IMR-90 (cell line): ENCODE measurements at regions not wholly inside any gene's neighbourhood (a gene's known extent, or its start where the extent isn't known, plus 50 kb on each side); places are given as distances from the start of the nearest gene placed in this dataset.

Experiments
- ATAC-seq: fragments of 200-7000 bp; cut with Tn5 transposase; 2 replicates; pipeline ENCODE4 v1.9.1; 2020; ENCODE audit warnings: low read depth, mild to moderate bottlenecking, moderate library complexity
- BruUV-seq: library from RNA; stranded (reverse); fragments of 400-500 nt; replicated peaks from 2 replicates; lab custom pipeline; 2021; lab: Mats Ljungman, UMichigan
- CTCF ChIA-PET: fragments of 300-600 bp; formaldehyde crosslinking; extraction: SDS; loops from one replicate; lab custom pipeline; 2021; ENCODE audit warnings: antibody characterized with exemption; lab: Yijun Ruan, JAX
- POLR2A ChIA-PET: fragments of 300-600 bp; sonication (Branson Sonifier 250); formaldehyde crosslinking; loops from one replicate; lab custom pipeline; 2022; ENCODE audit warnings: antibody characterized with exemption; ENCODE audit not compliant: unreplicated experiment; lab: Charles Lee
- DNase-seq: peaks from one replicate; pipeline ENCODE4 v3.0.0; 2013
- H2AFZ ChIP-seq: replicated peaks from 2 replicates; pipeline ENCODE3; 2013; ENCODE audit warnings: low read length, mild to moderate bottlenecking; ENCODE audit not compliant: poor library complexity
- H2AK5ac ChIP-seq: 2 replicates; pipeline ENCODE4 v1.6.1; 2013; ENCODE audit warnings: low read depth, low read length, inconsistent platforms
- H2AK9ac ChIP-seq: replicated peaks from 2 replicates; pipeline ENCODE3; 2013; ENCODE audit warnings: mild to moderate bottlenecking, low read depth, low read length, moderate library complexity; ENCODE audit not compliant: poor library complexity
- H2BK120ac ChIP-seq: 2 replicates; pipeline ENCODE4 v1.6.1; 2013; ENCODE audit warnings: low read depth, low read length, inconsistent platforms
- H2BK15ac ChIP-seq: 3 replicates; pipeline ENCODE4 v1.6.1; 2013; ENCODE audit warnings: low read depth, low read length, inconsistent platforms
- H2BK20ac ChIP-seq: 2 replicates; pipeline ENCODE4 v1.6.1; 2013; ENCODE audit warnings: low read depth, mild to moderate bottlenecking, inconsistent platforms, low read length, moderate library complexity
- H2BK5ac ChIP-seq: 2 replicates; pipeline ENCODE4 v1.6.1; 2013; ENCODE audit warnings: mild to moderate bottlenecking, low read depth, low read length, inconsistent platforms; ENCODE audit not compliant: poor library complexity, severe bottlenecking
- H3K14ac ChIP-seq: replicated peaks from 2 replicates; pipeline ENCODE4 v1.6.1; 2013; ENCODE audit warnings: low read depth, low read length, inconsistent platforms
- H3K18ac ChIP-seq: 2 replicates; pipeline ENCODE4 v1.6.1; 2013; ENCODE audit warnings: low read depth, low read length, control low read depth
- H3K23ac ChIP-seq: 2 replicates; pipeline ENCODE4 v1.6.1; 2013; ENCODE audit warnings: low read depth, low read length, inconsistent platforms
- H3K27ac ChIP-seq: 2 replicates; pipeline ENCODE4 v1.5.1; 2013; ENCODE audit warnings: mild to moderate bottlenecking, control low read depth, low read length; ENCODE audit not compliant: insufficient read depth
- H3K27me3 ChIP-seq: 2 replicates; pipeline ENCODE4 v1.6.1; 2013; ENCODE audit warnings: low read length; ENCODE audit not compliant: control insufficient read depth, insufficient read depth
- H3K36me3 ChIP-seq: 2 replicates; pipeline ENCODE4 v1.6.1; 2013; ENCODE audit warnings: low read length, mixed read lengths; ENCODE audit not compliant: control insufficient read depth, insufficient read depth
- H3K4ac ChIP-seq: 2 replicates; pipeline ENCODE4 v1.6.1; 2013; ENCODE audit warnings: low read depth, low read length, inconsistent platforms
- H3K4me1 ChIP-seq: 2 replicates; pipeline ENCODE4 v1.6.1; 2013; ENCODE audit warnings: low read length, mixed read lengths; ENCODE audit not compliant: control insufficient read depth, insufficient read depth
- H3K4me2 ChIP-seq: 2 replicates; pipeline ENCODE4 v1.6.1; 2013; ENCODE audit warnings: low read depth, mild to moderate bottlenecking, control low read depth, low read length, moderate library complexity
- H3K4me3 ChIP-seq: 2 replicates; pipeline ENCODE4 v1.5.1; 2013; ENCODE audit warnings: low read depth, mild to moderate bottlenecking, control low read depth, low read length, moderate library complexity; ENCODE audit not compliant: insufficient read depth
- H3K56ac ChIP-seq: 2 replicates; pipeline ENCODE4 v1.6.1; 2013; ENCODE audit warnings: low read length, inconsistent platforms; ENCODE audit not compliant: insufficient read depth; ENCODE audit errors: extremely low read depth
- H3K79me1 ChIP-seq, 2 experiments: 2 replicates each; pipeline ENCODE4 v1.6.1; 2013; ENCODE audit warnings: low read length in 2 of 2, inconsistent platforms in 1 of 2, low read depth in 1 of 2
- H3K9ac ChIP-seq: 2 replicates; pipeline ENCODE4 v1.6.1; 2013; ENCODE audit warnings: low read depth, low read length, control low read depth
- H3K9me1 ChIP-seq: 2 replicates; pipeline ENCODE4 v1.6.1; 2013; ENCODE audit warnings: low read length, inconsistent platforms; ENCODE audit not compliant: insufficient read depth
- H3K9me3 ChIP-seq: 2 replicates; pipeline ENCODE4 v1.6.1; 2013; ENCODE audit warnings: low read length; ENCODE audit not compliant: control insufficient read depth, insufficient read depth
- H4K20me1 ChIP-seq: 2 replicates; pipeline ENCODE4 v1.6.1; 2013; ENCODE audit warnings: low read length, inconsistent platforms; ENCODE audit not compliant: insufficient read depth
- H4K5ac ChIP-seq: 2 replicates; pipeline ENCODE4 v1.6.1; 2013; ENCODE audit warnings: mild to moderate bottlenecking, low read depth, low read length, control low read depth
- H4K8ac ChIP-seq, 2 experiments: 2 replicates each; pipeline ENCODE4 v1.6.1; 2013; ENCODE audit warnings: low read depth in 2 of 2, low read length in 2 of 2, control low read depth in 1 of 2, inconsistent platforms in 1 of 2
- H4K91ac ChIP-seq: 2 replicates; pipeline ENCODE4 v1.6.1; 2013; ENCODE audit warnings: low read depth, low read length, inconsistent platforms; ENCODE audit not compliant: insufficient read depth
- BHLHE40 ChIP-seq: fragments of 150-350 bp; IDR thresholded peaks from 2 replicates; pipeline ENCODE4 v1.6.1; 2016; ENCODE audit warnings: mild to moderate bottlenecking, low read depth, low read length
- CEBPB ChIP-seq: IDR thresholded peaks from 2 replicates; pipeline ENCODE4 v1.6.1; 2012; ENCODE audit warnings: low read depth, low read length, improper control_type of control experiment
- CHD1 ChIP-seq: IDR thresholded peaks from 2 replicates; pipeline ENCODE4 v1.6.1; 2012; ENCODE audit warnings: low read depth, low read length, improper control_type of control experiment
- CTCF ChIP-seq: conservative IDR thresholded peaks from 2 replicates; pipeline ENCODE4 v1.5.1; 2012; ENCODE audit warnings: mild to moderate bottlenecking, low read depth, low read length, improper control_type of control experiment
- ELK1 ChIP-seq: fragments of 150-350 bp; IDR thresholded peaks from 2 replicates; pipeline ENCODE4 v1.6.1; 2016; ENCODE audit warnings: low read depth, mild to moderate bottlenecking, low read length, moderate library complexity, borderline replicate concordance
- FOS ChIP-seq: fragments of 150-350 bp; IDR thresholded peaks from 2 replicates; pipeline ENCODE4 v1.6.1; 2016; ENCODE audit warnings: low read depth, low read length
- MAFK ChIP-seq: IDR thresholded peaks from 2 replicates; pipeline ENCODE4 v1.6.1; 2012; ENCODE audit warnings: low read depth, low read length, improper control_type of control experiment
- MAZ ChIP-seq: IDR thresholded peaks from 2 replicates; pipeline ENCODE4 v1.6.1; 2012; ENCODE audit warnings: low read depth, mild to moderate bottlenecking, low read length, improper control_type of control experiment, moderate library complexity, borderline replicate concordance
- MXI1 ChIP-seq: IDR thresholded peaks from 2 replicates; pipeline ENCODE4 v1.6.1; 2012; ENCODE audit warnings: low read depth, mild to moderate bottlenecking, low read length, moderate library complexity, borderline replicate concordance
- NFE2L2 ChIP-seq: fragments of 150-350 bp; IDR thresholded peaks from 2 replicates; pipeline ENCODE4 v1.6.1; 2016; ENCODE audit warnings: low read depth, mild to moderate bottlenecking, low read length
- POLR2A ChIP-seq: IDR thresholded peaks from 2 replicates; pipeline ENCODE4 v1.6.1; 2012; ENCODE audit warnings: mild to moderate bottlenecking, low read depth, low read length
- RAD21 ChIP-seq: IDR thresholded peaks from 2 replicates; pipeline ENCODE4 v1.6.1; 2012; ENCODE audit warnings: low read length, improper control_type of control experiment
- RFX5 ChIP-seq: IDR thresholded peaks from 2 replicates; pipeline ENCODE4 v1.8.0; 2012; ENCODE audit warnings: low read depth, mild to moderate bottlenecking, low read length, moderate library complexity
- SMC3 ChIP-seq: fragments of 150-350 bp; IDR thresholded peaks from 2 replicates; pipeline ENCODE4 v1.6.1; 2016; ENCODE audit warnings: low read depth, mild to moderate bottlenecking, antibody characterized with exemption, low read length, moderate library complexity
- USF2 ChIP-seq: fragments of 150-350 bp; IDR thresholded peaks from 2 replicates; pipeline ENCODE4 v1.6.1; 2017; ENCODE audit warnings: mild to moderate bottlenecking, antibody characterized with exemption, low read length, low read depth
- WGBS, 2 experiments: methylation state at CpG; one replicate each; pipeline versions ENCODE4 v1.1.5 to v1.1.7; 2013; ENCODE audit warnings: missing lambda C conversion rate in 2 of 2; ENCODE audit not compliant: insufficient read length in 1 of 2; ENCODE audit errors: extremely low coverage in 2 of 2; 5-methylcytosine and 5-hydroxymethylcytosine counted together
- dilution Hi-C: fragments of 300-500 bp; cut with HindIII; formaldehyde crosslinking; loops from one replicate; pipeline ENCODE4 v1.14.3; 2018; ENCODE audit warnings: low sequenced_read_pairs; ENCODE audit not compliant: unreplicated experiment
- in situ Hi-C: fragments of 300-500 bp; cut with MboI; formaldehyde crosslinking; loops from 3 replicates; pipeline ENCODE4 v1.14.3; 2019; ENCODE audit warnings: low sequenced_read_pairs, inconsistent platforms, mixed read lengths
- intact Hi-C: fragments of 100-400 bp; cut with micrococcal nuclease; formaldehyde crosslinking; loops from 2 replicates; pipeline ENCODE4 v1.10.0; 2022

GRCh38 chr6:166244353-166245045, 63.7 kb downstream of the PRR18 start:
- no TSS peak for BruUV-seq
- Histone ChIP-seq H3K4me3 (no peak overlapping the region), H3K4me1 (no peaks in the 10 kb centered on the region), H3K27me3 (peaks cover 19% of the 10 kb centered on the region), H3K56ac (no peak overlapping the region), H4K20me1 (no peaks in the 10 kb centered on the region), H3K14ac (no peak overlapping the region), H3K9me3 (no peaks in the 10 kb centered on the region), H2BK20ac (no peak overlapping the region), H3K4me2 (no peak overlapping the region), H2BK5ac (no peak overlapping the region), H3K4ac (no peak overlapping the region), H3K27ac (no peak overlapping the region), H4K8ac (no peak overlapping the region), H3K79me1 (no peaks in the 10 kb centered on the region), H2BK15ac (no peak overlapping the region), H2AFZ (no peak overlapping the region), H3K9ac (no peak overlapping the region), H3K9me1 (no peaks in the 10 kb centered on the region), H3K23ac (no peak overlapping the region), H3K36me3 (no peaks in the 10 kb centered on the region), H2BK120ac (no peak overlapping the region), H3K18ac (no peak overlapping the region), H4K91ac (no peak overlapping the region), H2AK5ac (no peak overlapping the region), H4K5ac (no peak overlapping the region), H2AK9ac (no peak overlapping the region)
- DNase-seq, result no peak
- WGBS, 2 experiments, result 35% methylated on average over 7 of the region's 11 CpGs; no CpG with 5 or more reads in 1 of the 2 experiments
- in situ Hi-C loops, result no loop called here
- intact Hi-C loops, result no loop called here
- ATAC-seq, result no peak
- TF ChIP-seq RFX5 (no peak), SMC3 (no peak), MAFK (no peak), MXI1 (no peak), CTCF (no peak), FOS (no peak), CEBPB (no peak), ELK1 (no peak), RAD21 (no peak), BHLHE40 (no peak), USF2 (no peak), POLR2A (no peak), MAZ (no peak), NFE2L2 (no peak), CHD1 (no peak)
- ChIA-PET CTCF (interaction anchor here (1.0 kb wide), 1 partner anchor 9 kb away, joined by 3 read pairs; no protein-coding TSS in a partner anchor), POLR2A (no interaction called here)
- dilution Hi-C loops, result no loop called here
